A673 (cell line): ENCODE measurements at regions not wholly inside any gene's neighbourhood (a gene's known extent, or its start where the extent isn't known, plus 50 kb on each side); places are given as distances from the start of the nearest gene placed in this dataset.

Experiments
- EZH2 ChIP-seq: fragments of 200-600 bp; sonication (generic); IDR thresholded peaks from 2 replicates; pipeline ENCODE4 v1.6.1; 2017; ENCODE audit warnings: borderline replicate concordance, low read depth, mild to moderate bottlenecking, mixed read lengths, antibody characterized with exemption, low read length; ENCODE audit not compliant: poor library complexity, severe bottlenecking
- TF ChIP-seq, protein P1 (sequence below): fragments of 300-800, 200-600 bp; sonication (generic); conservative IDR thresholded peaks from 2 replicates; pipeline ENCODE4 v1.5.1; 2017; ENCODE audit warnings: low read depth, mild to moderate bottlenecking, antibody characterized with exemption, low read length, moderate library complexity, mixed read lengths

GRCh38 chr2:183375821-183376220 is 251.6 kb downstream of the NUP35 start:
- TF ChIP-seq, protein P1, sequence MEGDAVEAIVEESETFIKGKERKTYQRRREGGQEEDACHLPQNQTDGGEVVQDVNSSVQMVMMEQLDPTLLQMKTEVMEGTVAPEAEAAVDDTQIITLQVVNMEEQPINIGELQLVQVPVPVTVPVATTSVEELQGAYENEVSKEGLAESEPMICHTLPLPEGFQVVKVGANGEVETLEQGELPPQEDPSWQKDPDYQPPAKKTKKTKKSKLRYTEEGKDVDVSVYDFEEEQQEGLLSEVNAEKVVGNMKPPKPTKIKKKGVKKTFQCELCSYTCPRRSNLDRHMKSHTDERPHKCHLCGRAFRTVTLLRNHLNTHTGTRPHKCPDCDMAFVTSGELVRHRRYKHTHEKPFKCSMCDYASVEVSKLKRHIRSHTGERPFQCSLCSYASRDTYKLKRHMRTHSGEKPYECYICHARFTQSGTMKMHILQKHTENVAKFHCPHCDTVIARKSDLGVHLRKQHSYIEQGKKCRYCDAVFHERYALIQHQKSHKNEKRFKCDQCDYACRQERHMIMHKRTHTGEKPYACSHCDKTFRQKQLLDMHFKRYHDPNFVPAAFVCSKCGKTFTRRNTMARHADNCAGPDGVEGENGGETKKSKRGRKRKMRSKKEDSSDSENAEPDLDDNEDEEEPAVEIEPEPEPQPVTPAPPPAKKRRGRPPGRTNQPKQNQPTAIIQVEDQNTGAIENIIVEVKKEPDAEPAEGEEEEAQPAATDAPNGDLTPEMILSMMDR: no peak
- TF ChIP-seq EZH2: no peak
